Neural cell (in vitro differentiated cells): ENCODE measurements at regions not wholly inside any gene's neighbourhood (a gene's known extent, or its start where the extent isn't known, plus 50 kb on each side); places are given as distances from the start of the nearest gene placed in this dataset.

Experiments
- H2AFZ ChIP-seq: fragments of 200-600, 300-800 bp; sonication (generic), shearing (Covaris generic); 2 replicates; pipeline ENCODE4 v1.6.0; 2014; ENCODE audit warnings: low read depth, mild to moderate bottlenecking, antibody characterized with exemption, low read length, moderate library complexity
- H3F3A ChIP-seq: fragments of 200-600 bp; shearing (Covaris generic); 2 replicates; pipeline ENCODE4 v1.6.1; 2016; ENCODE audit warnings: mild to moderate bottlenecking, moderate library complexity, mixed read lengths, antibody characterized with exemption, low read length; ENCODE audit not compliant: insufficient read depth, poor library complexity, severe bottlenecking
- H3K27ac ChIP-seq: fragments of 200-600, 300-800 bp; sonication (generic), shearing (Covaris generic); 2 replicates; pipeline ENCODE4 v1.5.1; 2014; ENCODE audit warnings: mild to moderate bottlenecking, low read length, moderate library complexity
- H3K27me3 ChIP-seq: fragments of 300-800, 200-600 bp; sonication (generic), shearing (Covaris generic); 2 replicates; pipeline ENCODE4 v1.6.0; 2014; ENCODE audit warnings: mild to moderate bottlenecking, low read depth, low read length, moderate library complexity; ENCODE audit not compliant: insufficient read depth
- H3K36me3 ChIP-seq: fragments of 300-800, 200-600 bp; sonication (generic), shearing (Covaris generic); 2 replicates; pipeline ENCODE4 v1.5.1; 2014; ENCODE audit warnings: mild to moderate bottlenecking, antibody characterized with exemption, low read length, moderate library complexity; ENCODE audit not compliant: insufficient read depth
- H3K4me2 ChIP-seq: fragments of 300-800, 200-600 bp; sonication (generic), shearing (Covaris generic); 2 replicates; pipeline ENCODE4 v1.6.0; 2014; ENCODE audit warnings: mild to moderate bottlenecking, low read length
- H3K4me3 ChIP-seq: fragments of 300-800, 200-600 bp; sonication (generic), shearing (Covaris generic); 2 replicates; pipeline ENCODE4 v1.5.1; 2014; ENCODE audit warnings: mild to moderate bottlenecking, low read length, moderate library complexity
- H3K79me2 ChIP-seq: fragments of 200-600 bp; shearing (Covaris generic); replicated peaks from 2 replicates; pipeline ENCODE4 v1.6.0; 2014; ENCODE audit warnings: mild to moderate bottlenecking, low read length, moderate library complexity; ENCODE audit not compliant: insufficient read depth
- H3K9ac ChIP-seq: fragments of 300-800, 200-600 bp; sonication (generic), shearing (Covaris generic); 2 replicates; pipeline ENCODE4 v1.6.1; 2016; ENCODE audit warnings: mild to moderate bottlenecking, low read length, mixed read lengths
- H3K9me2 ChIP-seq: fragments of 200-600 bp; shearing (Covaris generic); 2 replicates; pipeline ENCODE4 v1.6.1; 2016; ENCODE audit warnings: mild to moderate bottlenecking, low read length, mixed read lengths; ENCODE audit not compliant: insufficient read depth
- H3K9me3 ChIP-seq: fragments of 200-600, 300-800 bp; sonication (generic), shearing (Covaris generic); 2 replicates; pipeline ENCODE4 v1.6.1; 2016; ENCODE audit warnings: mild to moderate bottlenecking, mixed run types, low read length, moderate library complexity, mixed read lengths
- H4K20me1 ChIP-seq: fragments of 200-600 bp; shearing (Covaris generic); 2 replicates; pipeline ENCODE4 v1.6.1; 2016; ENCODE audit warnings: mild to moderate bottlenecking, mixed run types; ENCODE audit not compliant: insufficient read depth
- CTCF ChIP-seq: fragments of 450-650 bp; IDR thresholded peaks from 2 replicates; pipeline ENCODE4 v1.5.1; 2014; ENCODE audit warnings: antibody characterized with exemption, mild to moderate bottlenecking, moderate library complexity; ENCODE audit not compliant: poor library complexity, severe bottlenecking
- EP300 ChIP-seq: fragments of 450-650 bp; conservative IDR thresholded peaks from 2 replicates; pipeline ENCODE4 v1.6.1; 2014; ENCODE audit warnings: antibody characterized with exemption, mild to moderate bottlenecking, moderate library complexity; ENCODE audit not compliant: poor library complexity, severe bottlenecking
- EZH2 ChIP-seq: fragments of 200-600, 300-800 bp; shearing (Covaris generic), sonication (generic); IDR thresholded peaks from 2 replicates; pipeline ENCODE4 v1.6.1; 2014; ENCODE audit warnings: antibody characterized with exemption, low read length, borderline replicate concordance, mild to moderate bottlenecking; ENCODE audit not compliant: insufficient read depth, poor library complexity, severe bottlenecking
- MXI1 ChIP-seq: fragments of 450-650 bp; conservative IDR thresholded peaks from 2 replicates; pipeline ENCODE4 v1.6.1; 2014; ENCODE audit warnings: antibody characterized with exemption, mild to moderate bottlenecking; ENCODE audit not compliant: poor library complexity, severe bottlenecking
- POLR2AphosphoS5 ChIP-seq: IDR thresholded peaks from 2 replicates; pipeline ENCODE4 v1.6.1; 2012
- RAD21 ChIP-seq: fragments of 450-650 bp; conservative IDR thresholded peaks from 2 replicates; pipeline ENCODE4 v1.6.1; 2014; ENCODE audit warnings: antibody characterized with exemption, mild to moderate bottlenecking, moderate library complexity
- REST ChIP-seq: IDR thresholded peaks from 2 replicates; pipeline ENCODE4 v1.6.1; 2012; ENCODE audit warnings: borderline replicate concordance
- SMC3 ChIP-seq: fragments of 450-650 bp; conservative IDR thresholded peaks from 2 replicates; pipeline ENCODE4 v1.6.1; 2014; ENCODE audit warnings: antibody characterized with exemption, mild to moderate bottlenecking, moderate library complexity; ENCODE audit not compliant: poor library complexity
- TAF1 ChIP-seq: IDR thresholded peaks from 2 replicates; pipeline ENCODE4 v1.6.1; 2012; ENCODE audit warnings: low read depth

- no peak overlapping the region for H3K4me3 ChIP-seq
Observed at GRCh38 chr16:8158051-8158450, 432.3 kb downstream of the TMEM114 start.

GRCh38 chr16:8155275-8155674, 435.0 kb downstream of the TMEM114 start:
- H3K36me3 ChIP-seq: no peaks in the 10 kb centered on the region
- H3K4me2 ChIP-seq: no peak overlapping the region
- no peak overlapping the region for H3K9ac ChIP-seq
- H2AFZ ChIP-seq: no peak overlapping the region
- no peaks in the 10 kb centered on the region for H3K27me3 ChIP-seq
- H4K20me1 ChIP-seq: no peaks in the 10 kb centered on the region
- H3K9me3 ChIP-seq: no peaks in the 10 kb centered on the region
- H3K27ac ChIP-seq: no peak overlapping the region
- H3K79me2 ChIP-seq: no peaks in the 10 kb centered on the region
- H3K4me3 ChIP-seq: no peak overlapping the region
- H3F3A ChIP-seq: no peaks in the 10 kb centered on the region
- no peaks in the 10 kb centered on the region for H3K9me2 ChIP-seq
- TF ChIP-seq CTCF (no peak), SMC3 (no peak), REST (no peak), EP300 (no peak), EZH2 (no peak), MXI1 (no peak)

More at GRCh38 chr16:8158051-8158450, 432.3 kb downstream of the TMEM114 start:
- Histone ChIP-seq H3K27ac (no peak overlapping the region), H3K9me3 (no peaks in the 10 kb centered on the region), H3K27me3 (no peaks in the 10 kb centered on the region), H3F3A (no peaks in the 10 kb centered on the region), H4K20me1 (no peaks in the 10 kb centered on the region), H3K4me2 (no peak overlapping the region), H2AFZ (no peak overlapping the region), H3K36me3 (no peaks in the 10 kb centered on the region), H3K9me2 (no peaks in the 10 kb centered on the region), H3K79me2 (no peaks in the 10 kb centered on the region), H3K9ac (no peak overlapping the region)
- TF ChIP-seq MXI1: no peak
- no peak for TF ChIP-seq EZH2
- no peak for TF ChIP-seq CTCF
- no peak for TF ChIP-seq SMC3
- TF ChIP-seq POLR2AphosphoS5: no peak
- no peak for TF ChIP-seq RAD21
- TF ChIP-seq EP300: no peak
- no peak for TF ChIP-seq REST
- no peak for TF ChIP-seq TAF1
